Coronary artery (tissue), 2 donors: ENCODE measurements at regions not wholly inside any gene's neighbourhood (a gene's known extent, or its start where the extent isn't known, plus 50 kb on each side); places are given as distances from the start of the nearest gene placed in this dataset.

Experiments
- DNase-seq: peaks from one replicate; pipeline ENCODE4 v3.0.0-alpha.2; 2017; ENCODE audit warnings: low spot score
- H3K27ac ChIP-seq, 2 donors: fragments of 200-600 bp; sonication (generic); one replicate each; pipeline ENCODE4 v1.5.1; 2016 to 2019
- H3K4me3 ChIP-seq: fragments of 200-600 bp; sonication (generic); 2 replicates; pipeline ENCODE4 v1.5.1; 2016; ENCODE audit warnings: mild to moderate bottlenecking, moderate library complexity
- TF ChIP-seq, protein P1 (sequence below): fragments of 200-600 bp; sonication (generic); IDR thresholded peaks from one replicate; pipeline ENCODE4 v1.5.1; 2019; ENCODE audit warnings: antibody characterized with exemption

DNA sequence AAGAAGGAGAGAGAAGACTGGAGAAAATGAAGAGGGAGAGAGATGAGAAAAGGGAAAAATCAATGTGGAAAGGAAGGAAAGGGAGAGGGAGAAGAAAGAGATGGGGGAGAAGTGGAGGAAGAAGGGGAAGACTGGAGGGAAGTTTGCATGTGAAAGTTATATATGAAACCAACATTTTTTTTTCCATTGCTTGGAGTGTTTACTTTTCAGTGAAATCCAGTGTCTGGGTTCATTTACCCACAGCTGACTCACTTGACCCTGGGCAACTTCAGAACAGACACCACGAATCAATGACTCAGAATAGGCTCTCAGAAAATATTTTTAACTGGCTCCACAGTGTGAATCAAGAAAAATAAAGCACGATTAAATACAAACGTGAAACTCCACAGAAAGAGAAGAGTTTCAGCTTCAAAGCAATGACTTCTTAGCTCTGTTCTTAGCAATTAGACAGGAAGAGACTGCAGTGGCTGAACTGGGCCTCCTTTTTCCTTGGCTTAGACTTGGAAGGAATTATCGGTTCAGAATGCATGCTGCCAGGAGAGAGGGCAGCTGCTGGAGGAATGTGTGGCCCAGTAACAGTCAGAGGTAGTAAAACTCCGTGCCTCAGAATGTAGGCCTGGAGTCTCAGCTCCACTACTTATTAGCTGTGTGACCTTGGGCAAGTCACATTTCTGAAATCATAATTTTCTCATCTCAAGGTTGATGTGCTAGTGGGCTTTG, 237.5 kb downstream of the MIAT start:
- TF ChIP-seq, protein P1, sequence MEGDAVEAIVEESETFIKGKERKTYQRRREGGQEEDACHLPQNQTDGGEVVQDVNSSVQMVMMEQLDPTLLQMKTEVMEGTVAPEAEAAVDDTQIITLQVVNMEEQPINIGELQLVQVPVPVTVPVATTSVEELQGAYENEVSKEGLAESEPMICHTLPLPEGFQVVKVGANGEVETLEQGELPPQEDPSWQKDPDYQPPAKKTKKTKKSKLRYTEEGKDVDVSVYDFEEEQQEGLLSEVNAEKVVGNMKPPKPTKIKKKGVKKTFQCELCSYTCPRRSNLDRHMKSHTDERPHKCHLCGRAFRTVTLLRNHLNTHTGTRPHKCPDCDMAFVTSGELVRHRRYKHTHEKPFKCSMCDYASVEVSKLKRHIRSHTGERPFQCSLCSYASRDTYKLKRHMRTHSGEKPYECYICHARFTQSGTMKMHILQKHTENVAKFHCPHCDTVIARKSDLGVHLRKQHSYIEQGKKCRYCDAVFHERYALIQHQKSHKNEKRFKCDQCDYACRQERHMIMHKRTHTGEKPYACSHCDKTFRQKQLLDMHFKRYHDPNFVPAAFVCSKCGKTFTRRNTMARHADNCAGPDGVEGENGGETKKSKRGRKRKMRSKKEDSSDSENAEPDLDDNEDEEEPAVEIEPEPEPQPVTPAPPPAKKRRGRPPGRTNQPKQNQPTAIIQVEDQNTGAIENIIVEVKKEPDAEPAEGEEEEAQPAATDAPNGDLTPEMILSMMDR, result no peak
- Histone ChIP-seq H3K4me3 (no peak overlapping the region), H3K27ac (peak overlapping the region; percentile 78 to 83)
- peak; percentile 56 for DNase-seq

DNA sequence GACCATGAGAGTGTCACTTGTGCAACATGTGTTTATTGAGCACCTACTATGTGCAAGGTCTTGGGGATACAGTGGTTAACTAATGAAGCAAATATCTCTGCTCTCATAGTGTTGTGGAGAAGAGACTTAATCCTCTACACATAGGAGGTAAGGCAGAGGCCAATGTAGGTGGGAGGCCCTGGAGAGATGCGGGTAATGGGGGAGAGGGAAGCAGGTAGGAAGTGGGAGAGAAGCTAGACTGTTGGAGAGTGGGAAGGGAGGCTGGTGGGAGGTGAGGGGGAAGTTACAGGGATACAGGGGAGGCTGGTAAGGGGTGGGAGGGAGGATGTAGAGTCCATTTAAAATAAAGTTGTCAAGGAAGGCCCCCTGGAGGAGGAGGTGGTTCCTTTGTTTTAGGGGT, 240.0 kb downstream of the MIAT start:
- H3K27ac ChIP-seq, result no peak overlapping the region
- H3K4me3 ChIP-seq, result no peak overlapping the region
- DNase-seq, result peak; percentile 9
- TF ChIP-seq, protein P1, result no peak

DNA sequence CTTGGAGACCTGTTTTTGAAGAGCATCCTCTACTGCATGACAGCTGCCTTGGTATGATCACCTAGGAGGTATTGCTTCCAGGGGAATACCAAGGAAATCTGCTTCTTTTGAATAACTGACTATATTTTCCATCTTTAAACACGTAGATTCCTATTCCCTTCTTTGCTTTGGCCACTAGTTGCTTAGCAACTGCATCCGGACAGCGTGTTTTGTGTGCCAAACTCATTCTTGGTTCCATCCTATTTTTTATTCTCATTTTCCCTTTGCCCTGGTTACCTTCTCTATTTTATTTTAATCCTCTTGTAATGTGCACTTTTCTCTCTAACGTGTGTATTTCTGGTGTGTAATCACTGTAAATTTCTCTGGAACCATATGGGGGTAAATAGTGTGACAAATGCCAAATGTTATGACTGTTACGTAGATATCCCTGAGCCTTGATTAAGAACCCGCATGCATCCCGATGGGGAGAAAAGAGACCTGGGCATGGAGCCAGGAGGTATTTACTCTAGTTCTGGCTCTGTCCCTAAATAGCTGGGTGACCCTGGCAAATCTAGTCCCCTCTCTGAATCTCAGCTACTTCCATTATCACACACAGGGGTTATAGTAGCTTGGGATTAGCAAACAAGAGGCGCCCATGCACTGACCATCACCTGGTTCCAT, 241.7 kb downstream of the MIAT start:
- DNase-seq, result peak; percentile 31
- TF ChIP-seq, protein P1, result no peak
- no peak overlapping the region for H3K27ac ChIP-seq
- H3K4me3 ChIP-seq, result no peak overlapping the region

DNA sequence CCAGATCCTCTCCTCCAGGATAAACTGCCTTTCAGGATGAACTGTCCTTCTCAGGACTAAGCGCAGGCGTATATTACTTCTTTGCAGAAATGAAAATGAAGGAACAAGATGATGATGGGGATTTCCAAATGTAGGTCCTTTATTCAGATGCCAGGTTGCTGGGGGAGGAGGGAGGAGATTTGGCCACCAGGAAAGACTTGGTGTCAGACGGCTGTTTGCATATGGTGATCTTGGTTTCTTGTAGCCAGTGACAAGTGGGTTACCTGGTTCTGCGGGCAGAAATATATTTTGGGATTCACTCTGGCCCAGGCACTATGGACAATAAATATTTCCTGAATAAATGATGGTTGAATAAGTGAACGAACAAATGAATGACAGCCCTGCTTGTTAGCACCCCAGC, 243.4 kb downstream of the MIAT start:
- no peak overlapping the region for H3K27ac ChIP-seq
- TF ChIP-seq, protein P1, result no peak
- no peak overlapping the region for H3K4me3 ChIP-seq
- no peak for DNase-seq

DNA sequence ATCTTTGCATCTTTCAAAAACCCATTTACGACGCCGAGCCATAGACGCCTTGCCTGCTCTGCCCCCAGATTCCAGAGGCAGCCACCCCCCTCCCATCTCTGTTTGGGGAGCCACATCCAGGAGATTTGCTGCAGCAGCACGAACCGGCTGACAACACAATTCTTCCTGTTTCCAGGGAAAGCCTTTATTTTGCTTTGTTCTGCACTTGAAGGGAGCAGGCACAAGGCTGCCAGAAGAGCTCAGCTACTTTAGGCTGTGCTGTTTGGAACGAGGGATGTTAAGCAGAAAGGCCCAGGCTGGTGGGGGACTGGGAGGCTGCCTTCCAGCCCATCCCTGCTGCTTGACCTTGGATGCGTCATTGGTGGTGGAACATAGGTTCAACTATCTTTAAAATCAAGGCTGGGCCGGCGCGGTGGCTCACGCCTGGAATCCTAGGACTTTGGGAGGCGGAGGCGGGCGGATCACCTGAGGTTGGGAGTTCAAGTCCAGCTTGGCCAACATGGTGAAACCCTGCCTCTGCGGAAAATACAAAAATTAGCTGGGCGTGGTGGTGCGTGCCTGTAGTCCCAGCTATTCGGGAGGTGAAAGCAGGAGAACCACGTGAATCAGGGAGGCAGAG, 243.9 kb downstream of the MIAT start:
- Histone ChIP-seq H3K27ac (no peak overlapping the region), H3K4me3 (no peak overlapping the region)
- TF ChIP-seq, protein P1, result no peak
- no peak for DNase-seq

DNA sequence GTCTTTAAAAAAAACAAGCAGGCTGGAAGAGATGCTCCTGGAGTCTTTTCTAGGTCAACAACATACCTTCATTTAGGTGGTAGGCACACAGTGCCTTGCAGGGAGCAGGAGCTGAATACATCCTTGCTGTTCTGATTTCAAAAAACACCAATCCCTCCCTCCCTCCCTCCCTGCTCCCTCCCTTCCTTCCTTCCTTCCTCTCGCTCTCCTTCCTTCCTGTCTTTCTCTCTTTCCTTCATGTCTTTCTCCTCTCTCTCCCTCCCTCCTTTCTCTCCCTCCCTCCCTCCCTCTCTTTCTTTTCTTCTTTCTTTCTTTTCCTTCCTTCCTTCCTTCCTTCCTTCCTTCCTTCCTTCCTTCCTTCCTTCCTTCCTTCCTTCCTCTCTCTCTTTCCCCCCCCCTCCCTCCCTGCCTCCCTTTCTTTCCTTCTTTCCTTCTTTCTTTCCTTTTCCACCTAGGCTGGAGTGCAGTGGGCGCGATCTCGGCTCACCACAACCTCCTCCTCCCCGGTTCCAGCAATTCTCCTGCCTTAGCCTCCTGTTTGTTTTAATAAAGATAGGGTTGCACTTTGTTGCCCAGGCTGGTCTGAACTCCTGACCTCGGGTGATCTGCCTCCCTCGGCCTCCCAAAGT, 245.1 kb downstream of the MIAT start:
- H3K27ac ChIP-seq, result no peak overlapping the region
- TF ChIP-seq, protein P1, result no peak
- peak overlapping the region; percentile 10 for H3K4me3 ChIP-seq
- DNase-seq, result no peak
